SH-SY5Y (cell line): ENCODE measurements at regions not wholly inside any gene's neighbourhood (a gene's known extent, or its start where the extent isn't known, plus 50 kb on each side); places are given as distances from the start of the nearest gene placed in this dataset.

Experiments
- GATA2 ChIP-seq: IDR thresholded peaks from 2 replicates; pipeline ENCODE4 v1.6.1; 2011; ENCODE audit warnings: mild to moderate bottlenecking, low read depth, low read length
- GATA3 ChIP-seq: IDR thresholded peaks from 2 replicates; pipeline ENCODE4 v1.6.1; 2011; ENCODE audit warnings: low read depth, mild to moderate bottlenecking, low read length, moderate library complexity

DNA sequence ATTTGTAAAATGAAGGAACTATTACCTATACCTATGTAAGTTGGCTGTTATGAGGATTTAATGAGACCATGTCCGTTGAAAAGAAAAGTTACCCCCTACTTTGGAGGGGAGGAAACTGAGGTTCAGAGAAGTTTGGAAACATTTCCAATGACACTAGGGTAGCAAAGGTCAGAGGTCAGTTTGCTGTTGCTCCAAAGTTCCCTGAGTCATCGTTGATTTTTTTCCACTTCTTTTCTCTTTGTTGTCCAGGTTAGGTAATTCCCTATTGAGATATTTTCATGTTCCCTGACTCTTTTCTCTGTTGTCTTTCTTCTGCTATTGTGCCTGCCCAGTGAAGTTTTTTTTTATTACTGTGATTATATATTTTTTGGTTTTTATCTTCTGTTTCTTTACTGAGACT is 213.8 kb upstream of the C1orf174 start:
- TF ChIP-seq GATA2 (no peak), GATA3 (no peak)
